Stomach (tissue), 8 donors: ENCODE measurements at regions not wholly inside any gene's neighbourhood (a gene's known extent, or its start where the extent isn't known, plus 50 kb on each side); places are given as distances from the start of the nearest gene placed in this dataset.

ENCODE experiments used
- DNase-seq, 2 donors: peaks; one replicate each; pipeline versions ENCODE4 v3.0.0 to v3.0.0-alpha.2; 2013 to 2019
- H3K27ac ChIP-seq, 5 donors: fragments of 200-600 bp in 4 of 5; sonication (generic) in 4 of 5; one replicate each; pipeline ENCODE4 v1.5.1; 2013 to 2019; ENCODE audit warnings: mild to moderate bottlenecking in 1 of 5, moderate library complexity in 1 of 5
- H3K27me3 ChIP-seq, 3 donors: fragments of 200-600 bp; sonication (generic); one replicate each; pipeline ENCODE4 v1.5.1; 2017 to 2019; ENCODE audit warnings: mixed run types in 1 of 3
- H3K36me3 ChIP-seq, 4 donors: fragments of 200-600 bp; sonication (generic); 1 replicate in 3 of 4; 2 replicates in 1 of 4; pipeline ENCODE4 v1.5.1; 2016 to 2019
- H3K4me1 ChIP-seq, 4 donors: fragments of 200-600 bp; sonication (generic); one replicate each; pipeline ENCODE4 v1.5.1; 2016 to 2019
- H3K4me3 ChIP-seq, 4 donors: fragments of 200-600 bp; sonication (generic) in 3 of 4; one replicate each; pipeline ENCODE4 v1.5.1; 2016 to 2019; ENCODE audit warnings: mild to moderate bottlenecking in 1 of 4
- H3K9me3 ChIP-seq, 4 donors: fragments of 200-600 bp; sonication (generic); one replicate each; pipeline ENCODE4 v1.5.1; 2016 to 2019
- CTCF ChIP-seq, 7 experiments: fragments of 450-650 bp in 4 of 7; fragments of 200-600 bp in 3 of 7; sonication (generic) in 3 of 7; IDR thresholded peaks; one replicate each; pipeline ENCODE4 v1.5.1; 2016 to 2019; ENCODE audit warnings: antibody characterized with exemption in 7 of 7, control low read depth in 2 of 7, mild to moderate bottlenecking in 1 of 7
- EP300 ChIP-seq: sonication (generic); formaldehyde crosslinking; IDR thresholded peaks from one replicate; pipeline ENCODE4 v1.6.1; 2017; ENCODE audit warnings: antibody characterized with exemption
- POLR2A ChIP-seq, 4 donors: fragments of 450-650 bp; IDR thresholded peaks; one replicate each; pipeline ENCODE4 v1.6.1; 2016; ENCODE audit warnings: antibody characterized with exemption in 4 of 4, control low read depth in 2 of 4, mild to moderate bottlenecking in 1 of 4, moderate library complexity in 1 of 4
- POLR2AphosphoS5 ChIP-seq, 3 donors: sonication (generic); formaldehyde crosslinking; IDR thresholded peaks; one replicate each; pipeline ENCODE4 v1.6.1; 2016; ENCODE audit warnings: antibody characterized with exemption in 3 of 3
- WGBS, 5 donors: extraction: QIAGEN DNeasy Blood & Tissue Kit in 3 of 5; methylation state at CpG; one replicate each; pipeline versions ENCODE4 v1.1.5 to v1.1.7; 2013 to 2018; 5-methylcytosine and 5-hydroxymethylcytosine counted together
- intact Hi-C: fragments of 100-400 bp; cut with DNase I; formaldehyde crosslinking; loops from one replicate; pipeline ENCODE4 v1.15.1; 2023; ENCODE audit warnings: low total_unique reads
- donor health status: healthy with polysubstance abuse.
- donor health status: Bipolar disorder and iron deficiency.
- donor health status: healthy.

GRCh38 chrY:7318122-7318521 is 406.6 kb upstream of the AMELY start:
- H3K27me3 ChIP-seq, result no peaks in the 10 kb centered on the region
- no peak overlapping the region for H3K4me3 ChIP-seq
- H3K9me3 ChIP-seq, result no peaks in the 10 kb centered on the region
- H3K36me3 ChIP-seq, result peaks cover 0 to 14% (median 0%) of the 10 kb centered on the region in 4 donors
- TF ChIP-seq POLR2AphosphoS5 (IDR thresholded peaks at IDR 0.05) (no peak), EP300 (no peak), CTCF (IDR thresholded peaks at IDR 0.05) (no peak), POLR2A (IDR thresholded peaks at IDR 0.05) (no peak)
- no peak overlapping the region for H3K27ac ChIP-seq
- DNase-seq, result no peak
- H3K4me1 ChIP-seq, result no peaks in the 10 kb centered on the region
- intact Hi-C loops, result no loop called here
- WGBS, 5 donors, result 89 to 95% (median 90%) methylated on average over 5 of the region's 5 CpGs; no CpG with 5 or more reads in 2 of the 5 donors

- Histone ChIP-seq H3K4me1 (no peaks in the 10 kb centered on the region), H3K36me3 (peaks cover 0 to 8% (median 0%) of the 10 kb centered on the region in 4 donors), H3K27me3 (no peaks in the 10 kb centered on the region), H3K27ac (no peak overlapping the region), H3K4me3 (no peak overlapping the region), H3K9me3 (no peaks in the 10 kb centered on the region)
- WGBS, 5 donors, result 46 to 59% (median 52%) methylated on average over 2 to 3 of the region's 3 CpGs; no CpG with 5 or more reads in 2 of the 5 donors
- intact Hi-C loops, result no loop called here
- DNase-seq, result no peak
- no peak for TF ChIP-seq EP300
- no peak for TF ChIP-seq POLR2A (IDR thresholded peaks at IDR 0.05)
- no peak for TF ChIP-seq CTCF (IDR thresholded peaks at IDR 0.05)
- TF ChIP-seq POLR2AphosphoS5 (IDR thresholded peaks at IDR 0.05), result no peak
Measured at GRCh38 chrY:7317571-7317970, 406.0 kb upstream of the AMELY start.

GRCh38 chrY:7310482-7311269 is 399.1 kb upstream of the AMELY start:
- Histone ChIP-seq H3K36me3 (peaks cover 0 to 19% (median 0%) of the 10 kb centered on the region in 4 donors), H3K27ac (no peak overlapping the region), H3K4me1 (no peaks in the 10 kb centered on the region), H3K4me3 (no peak overlapping the region), H3K27me3 (no peaks in the 10 kb centered on the region), H3K9me3 (no peaks in the 10 kb centered on the region)
- intact Hi-C loops, result no loop called here
- WGBS, 5 donors, result 53 to 75% (median 58%) methylated on average over 6 of the region's 6 CpGs; no CpG with 5 or more reads in 2 of the 5 donors
- TF ChIP-seq POLR2A (IDR thresholded peaks at IDR 0.05) (no peak), POLR2AphosphoS5 (IDR thresholded peaks at IDR 0.05) (no peak), CTCF (IDR thresholded peaks at IDR 0.05) (no peak), EP300 (no peak)
- DNase-seq, result no peak

DNA sequence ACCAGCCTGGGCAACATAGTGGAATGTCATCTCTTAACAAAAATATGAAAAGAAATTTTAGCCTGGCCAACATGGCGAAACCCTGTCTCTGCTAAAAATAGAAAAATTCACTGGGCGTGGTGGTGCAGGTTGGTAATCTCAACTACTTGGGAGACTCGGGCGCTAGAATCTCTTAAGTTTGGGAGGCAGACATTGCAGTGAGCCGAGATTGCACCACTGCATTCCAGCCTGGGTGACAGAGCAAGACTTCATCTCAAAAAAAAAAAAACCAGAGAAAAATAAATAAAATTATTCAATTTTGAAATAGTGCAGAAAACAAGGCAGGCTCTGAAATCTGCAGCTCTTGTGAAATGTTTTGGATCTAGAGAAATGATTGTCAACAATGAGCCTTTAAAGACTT is 397.3 kb upstream of the AMELY start:
- no peak overlapping the region for H3K27ac ChIP-seq
- no peaks in the 10 kb centered on the region for H3K4me1 ChIP-seq
- intact Hi-C loops, result no loop called here
- no peaks in the 10 kb centered on the region for H3K9me3 ChIP-seq
- H3K36me3 ChIP-seq, result peaks cover 0 to 36% (median 0%) of the 10 kb centered on the region in 4 donors
- no peak for DNase-seq
- no peak overlapping the region for H3K4me3 ChIP-seq
- H3K27me3 ChIP-seq, result no peaks in the 10 kb centered on the region
- 89 to 93% (median 89%) methylated on average over 5 of the region's 5 CpGs; no CpG with 5 or more reads in 2 of the 5 donors for WGBS, 5 donors
- no peak for TF ChIP-seq POLR2A (IDR thresholded peaks at IDR 0.05)
- no peak for TF ChIP-seq POLR2AphosphoS5 (IDR thresholded peaks at IDR 0.05)
- TF ChIP-seq EP300, result no peak
- TF ChIP-seq CTCF (IDR thresholded peaks at IDR 0.05), result no peak
